ENCODE measurements at regions not wholly inside any gene's neighbourhood (a gene's known extent, or its start where the extent isn't known, plus 50 kb on each side); places are given as distances from the start of the nearest gene placed in this dataset.

DNA sequence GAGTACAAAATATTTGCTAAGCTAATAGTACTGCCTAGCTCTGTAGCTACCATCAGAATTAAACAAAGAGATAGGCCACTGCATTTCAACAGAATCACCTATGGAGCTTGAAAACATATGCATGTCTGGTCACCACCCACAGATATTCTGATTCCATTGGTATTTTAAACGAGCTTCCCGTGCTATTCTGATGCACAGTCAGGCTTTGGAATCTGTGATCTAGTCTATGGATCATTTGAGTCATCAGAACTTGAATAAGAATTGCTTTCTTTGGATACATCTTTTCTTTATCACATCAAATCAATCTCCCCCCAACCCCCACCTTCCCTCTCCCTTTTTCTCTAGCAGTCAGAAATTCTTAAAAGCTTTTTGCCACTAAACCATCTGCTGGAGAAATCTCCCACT is 124.7 kb downstream of the NPIPB5 start:
- no peak for TF ChIP-seq CTCF (IDR thresholded peaks at IDR 0.05; ENCODE audit: low read depth, low read length, poor library complexity, severe bottlenecking)
- TF ChIP-seq EZH2phosphoT487 (IDR thresholded peaks at IDR 0.05; ENCODE audit: borderline replicate concordance, low read length), result no peak
